Spleen (tissue), 11 donors: ENCODE measurements at regions not wholly inside any gene's neighbourhood (a gene's known extent, or its start where the extent isn't known, plus 50 kb on each side); places are given as distances from the start of the nearest gene placed in this dataset.
"Not testable (repeated sequence)": the region's sequence is repeated elsewhere in the genome, so short reads cannot be mapped to it uniquely, and the experiment has no call there.

Source experiments
- DNase-seq: peaks from one replicate; pipeline ENCODE4 v3.0.0-alpha.2; 2020
- H3K27ac ChIP-seq, 8 donors: fragments of 200-600 bp; sonication (generic) in 7 of 8; 1 replicate in 4 of 8; 2 replicates in 4 of 8; pipeline versions ENCODE4 v1.5.0 to v1.8.0; 2016 to 2021; ENCODE audit warnings: inconsistent platforms in 4 of 8, mild to moderate bottlenecking in 4 of 8, moderate library complexity in 1 of 8
- H3K27me3 ChIP-seq, 7 donors: fragments of 200-600 bp; sonication (generic) in 6 of 7; replicated peaks in 1 of 7; 1 replicate in 4 of 7; 2 replicates in 3 of 7; pipeline versions ENCODE4 v1.5.0 to v1.8.0; 2016 to 2021; ENCODE audit warnings: inconsistent platforms in 3 of 7, mild to moderate bottlenecking in 1 of 7
- H3K36me3 ChIP-seq, 6 donors: fragments of 200-600 bp; sonication (generic) in 5 of 6; 1 replicate in 4 of 6; 2 replicates in 2 of 6; pipeline versions ENCODE4 v1.5.0 to v1.8.0; 2016 to 2021; ENCODE audit warnings: inconsistent platforms in 2 of 6
- H3K4me1 ChIP-seq, 6 donors: fragments of 200-600 bp; sonication (generic) in 5 of 6; 1 replicate in 3 of 6; 2 replicates in 3 of 6; pipeline versions ENCODE4 v1.5.0 to v1.8.0; 2016 to 2021; ENCODE audit warnings: inconsistent platforms in 3 of 6
- H3K4me3 ChIP-seq, 8 donors: fragments of 200-600 bp; sonication (generic) in 7 of 8; 1 replicate in 4 of 8; 2 replicates in 4 of 8; pipeline versions ENCODE4 v1.5.0 to v1.8.0; 2016 to 2021; ENCODE audit warnings: inconsistent platforms in 4 of 8, mild to moderate bottlenecking in 4 of 8, moderate library complexity in 2 of 8
- H3K9me3 ChIP-seq, 8 donors: fragments of 200-600 bp; sonication (generic) in 7 of 8; 1 replicate in 4 of 8; 2 replicates in 4 of 8; pipeline versions ENCODE4 v1.5.0 to v1.8.0; 2016 to 2021; ENCODE audit warnings: inconsistent platforms in 4 of 8
- CTCF ChIP-seq, 11 experiments: fragments of 200-600 bp in 7 of 11; fragments of 450-650 bp in 4 of 11; sonication (generic) in 4 of 11; IDR thresholded peaks in 8 of 11; conservative IDR thresholded peaks in 3 of 11; 1 replicate in 7 of 11; 2 replicates in 4 of 11; pipeline versions ENCODE4 v1.4.0 to v1.8.0; 2016 to 2021; ENCODE audit warnings: antibody characterized with exemption in 11 of 11, inconsistent platforms in 4 of 11, mild to moderate bottlenecking in 1 of 11
- POLR2A ChIP-seq, 3 donors: fragments of 450-650 bp; IDR thresholded peaks; one replicate each; pipeline ENCODE4 v1.5.1; 2017; ENCODE audit warnings: antibody characterized with exemption in 3 of 3, mild to moderate bottlenecking in 1 of 3
- POLR2AphosphoS5 ChIP-seq, 3 donors: sonication (generic); formaldehyde crosslinking; IDR thresholded peaks; one replicate each; pipeline ENCODE4 v1.5.1; 2017; ENCODE audit warnings: antibody characterized with exemption in 3 of 3
- WGBS, 5 donors: extraction: QIAGEN DNeasy Blood & Tissue Kit in 3 of 5; methylation state at CpG; one replicate each; pipeline versions ENCODE4 v1.1.5 to v1.1.7; 2013 to 2018; 5-methylcytosine and 5-hydroxymethylcytosine counted together
- intact Hi-C: fragments of 100-400 bp; cut with DNase I; formaldehyde crosslinking; loops from one replicate; pipeline ENCODE4 v1.15.0; 2023; ENCODE audit warnings: low total_unique reads
- donor health status: healthy with polysubstance abuse.
- donor health status: DM: no; HTN: no; CAD: no; lungs with moderate emphysema.
- donor health status: DM: no; HTN: no; CAD: no.
- donor health status: Bipolar disorder and iron deficiency.
- donor health status: healthy.
- donor health status: DM: no; HTN: no; CAD: no.
- donor health status: DM: yes; HTN: yes; CAD: no.

GRCh38 chr3:43844757-43845156 lies 154.0 kb downstream of the ABHD5 start:
- Histone ChIP-seq H3K4me3 (no peak overlapping the region), H3K27me3 (peaks cover 0 to 10% (median 0%) of the 10 kb centered on the region in 7 donors), H3K36me3 (no peaks in the 10 kb centered on the region), H3K27ac (no peak overlapping the region), H3K9me3 (peaks cover 0 to 51% (median 43%) of the 10 kb centered on the region in 8 donors), H3K4me1 (no peaks in the 10 kb centered on the region)
- 64 to 85% (median 80%) methylated on average over 3 of the region's 3 CpGs for WGBS, 5 donors
- TF ChIP-seq CTCF (IDR thresholded peaks at IDR 0.05 in 8 of 11, conservative IDR thresholded peaks at IDR 0.05 in 3 of 11) (no peak), POLR2AphosphoS5 (IDR thresholded peaks at IDR 0.05) (no peak), POLR2A (IDR thresholded peaks at IDR 0.05) (no peak)
- intact Hi-C loops, result no loop called here
- DNase-seq, result no peak

GRCh38 chr3:43845553-43845952 lies 154.8 kb downstream of the ABHD5 start:
- WGBS, 5 donors, result 61 to 86% (median 73%) methylated on average over 1 of the region's 1 CpG

GRCh38 chr3:43852066-43852465 lies 161.3 kb downstream of the ABHD5 start:
- no peak for DNase-seq
- Histone ChIP-seq H3K36me3 (no peaks in the 10 kb centered on the region), H3K4me1 (peaks cover 0 to 5% (median 0%) of the 10 kb centered on the region in 6 donors), H3K27ac (no peak overlapping the region), H3K4me3 (no peak overlapping the region), H3K9me3 (peaks cover 0 to 35% (median 27%) of the 10 kb centered on the region in 8 donors), H3K27me3 (peaks cover 0 to 37% (median 0%) of the 10 kb centered on the region in 7 donors)
- intact Hi-C loops, result no loop called here
- TF ChIP-seq POLR2AphosphoS5 (IDR thresholded peaks at IDR 0.05), result no peak
- TF ChIP-seq CTCF (IDR thresholded peaks at IDR 0.05 in 8 of 11, conservative IDR thresholded peaks at IDR 0.05 in 3 of 11), result no peak
- TF ChIP-seq POLR2A (IDR thresholded peaks at IDR 0.05), result no peak
- WGBS, 5 donors, result 39 to 71% (median 62%) methylated on average over 1 of the region's 1 CpG

More at GRCh38 chr3:43845553-43845952, 154.8 kb downstream of the ABHD5 start:
- H3K4me3 ChIP-seq, H3K4me1 ChIP-seq, DNase-seq, H3K36me3 ChIP-seq, H3K27ac ChIP-seq, intact Hi-C loops: not testable (repeated sequence)
- H3K27me3 ChIP-seq, result peaks cover 0 to 10% (median 0%) of the 10 kb centered on the region in 7 donors
- H3K9me3 ChIP-seq, result peaks cover 0 to 53% (median 46%) of the 10 kb centered on the region in 8 donors

GRCh38 chr3:43854283-43854682 lies 163.5 kb downstream of the ABHD5 start:
- no peak overlapping the region for H3K27ac ChIP-seq

More at GRCh38 chr3:43854283-43854682, 163.5 kb downstream of the ABHD5 start:
- TF ChIP-seq POLR2A (IDR thresholded peaks at IDR 0.05) (no peak), POLR2AphosphoS5 (IDR thresholded peaks at IDR 0.05) (no peak), CTCF (IDR thresholded peaks at IDR 0.05 in 8 of 11, conservative IDR thresholded peaks at IDR 0.05 in 3 of 11) (no peak)
- Histone ChIP-seq H3K9me3 (peaks cover 0 to 21% (median 5%) of the 10 kb centered on the region in 8 donors), H3K27me3 (peaks cover 0 to 60% (median 7%) of the 10 kb centered on the region in 7 donors), H3K4me1 (peaks cover 0 to 5% (median 0%) of the 10 kb centered on the region in 6 donors), H3K4me3 (no peak overlapping the region), H3K36me3 (no peaks in the 10 kb centered on the region)
- DNase-seq, result no peak
- WGBS, 5 donors, result 66 to 85% (median 83%) methylated on average over 2 of the region's 2 CpGs
- intact Hi-C loops, result no loop called here
